ENCODE measurements at regions not wholly inside any gene's neighbourhood (a gene's known extent, or its start where the extent isn't known, plus 50 kb on each side); places are given as distances from the start of the nearest gene placed in this dataset.
"Not testable (repeated sequence)": the region's sequence is repeated elsewhere in the genome, so short reads cannot be mapped to it uniquely, and the experiment has no call there.

DNA sequence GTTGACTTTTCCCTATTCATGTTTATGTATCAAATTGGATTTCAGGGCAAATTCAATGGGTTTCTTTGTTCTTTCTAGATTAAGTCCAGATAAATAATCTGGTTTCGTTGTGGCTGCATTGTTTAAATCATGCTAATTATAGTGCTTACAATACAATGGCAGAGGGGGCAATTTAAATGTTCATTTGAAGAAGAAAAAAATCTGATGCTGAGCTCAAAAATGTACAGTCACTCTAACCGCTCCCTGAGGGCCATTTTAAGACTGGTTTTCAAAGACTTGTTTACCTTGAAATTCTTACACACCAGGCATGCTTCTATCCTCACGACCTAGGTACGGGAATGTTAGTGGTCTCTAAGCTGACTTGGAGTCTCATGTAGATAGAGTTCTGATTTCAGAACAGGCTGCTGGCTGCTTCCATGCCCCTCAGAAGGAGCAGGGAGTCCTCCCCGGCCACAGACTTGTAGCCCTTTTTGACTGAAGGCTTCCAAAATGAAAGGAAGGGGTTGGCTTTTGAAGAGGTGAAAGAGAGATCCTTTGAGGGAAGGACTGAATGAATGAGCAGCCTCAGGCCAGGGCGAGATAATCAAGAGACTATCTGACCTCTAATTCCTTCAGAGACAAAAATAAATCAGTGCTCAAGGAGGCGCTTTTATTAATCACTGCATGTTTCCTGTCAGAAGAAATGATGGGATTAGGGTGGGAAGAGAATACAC lies 86.1 kb upstream of the ZNF217 start:
- no peak for TF ChIP-seq ZNF274 (IDR thresholded peaks at IDR 0.05; ENCODE audit: low read depth, low read length)
- H3K4me3 ChIP-seq (ENCODE audit: low read length): no peak overlapping the region

DNA sequence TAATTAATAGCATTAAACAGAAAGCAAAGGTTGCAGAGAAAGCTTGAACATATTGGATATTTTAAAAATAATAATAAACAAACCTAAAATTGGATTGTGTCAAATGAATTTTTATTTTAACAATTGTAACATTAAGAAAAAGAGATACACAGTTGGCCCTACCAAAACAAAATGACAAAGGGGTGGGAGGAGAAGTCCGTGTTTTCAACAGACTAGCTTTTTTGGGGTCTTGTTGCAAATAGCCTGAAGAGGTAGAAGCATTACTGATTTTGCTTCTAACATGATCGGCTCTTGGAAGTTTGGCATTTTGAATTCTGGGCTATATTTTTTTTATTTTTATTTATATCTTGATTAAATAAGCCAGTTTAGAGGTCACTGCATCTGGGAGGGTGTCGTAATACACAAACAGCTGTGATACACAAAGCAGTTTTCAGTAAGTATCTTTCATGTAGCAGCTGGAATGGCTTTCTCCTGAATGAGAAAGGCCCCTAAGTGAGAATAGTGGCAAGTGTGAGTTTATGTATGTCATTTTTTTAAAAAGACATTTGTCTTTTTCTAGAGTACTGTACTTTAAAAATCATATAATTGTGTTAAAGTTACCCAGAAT lies 85.5 kb upstream of the ZNF217 start:
- no peak for TF ChIP-seq ZNF274 (IDR thresholded peaks at IDR 0.05; ENCODE audit: low read depth, low read length)
- H3K4me3 ChIP-seq (ENCODE audit: low read length): no peak overlapping the region

DNA sequence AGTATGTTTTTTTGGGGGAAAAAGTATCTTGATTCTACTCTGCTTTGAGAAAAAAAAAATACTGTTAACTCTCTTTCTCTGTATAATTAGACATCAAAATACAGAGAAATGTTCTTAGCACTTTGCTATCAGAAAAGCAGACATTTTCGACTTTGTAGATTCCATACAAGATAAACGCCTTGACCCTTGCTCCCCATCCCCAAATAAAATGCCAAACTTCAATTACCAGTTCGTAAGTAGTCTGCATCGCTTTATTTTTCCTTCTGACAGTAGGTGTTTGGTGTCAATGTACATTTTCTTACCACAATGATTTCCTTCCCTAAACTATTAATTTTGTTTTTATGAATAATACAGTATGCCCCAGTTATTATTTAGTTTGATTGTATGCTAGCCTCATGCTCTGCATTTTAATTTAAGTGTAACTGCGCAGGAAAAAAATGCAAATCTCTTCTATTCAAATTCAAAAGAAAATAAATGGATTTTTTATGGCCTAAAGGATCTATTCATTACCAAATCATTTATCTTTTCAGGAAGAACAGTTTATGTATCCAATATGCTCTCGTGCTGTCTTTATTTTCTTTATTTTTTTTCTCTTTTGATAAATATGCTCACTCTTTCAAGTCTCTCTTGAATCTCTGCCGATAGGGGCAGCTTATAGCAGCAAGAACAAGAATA lies 84.8 kb upstream of the ZNF217 start:
- no peak overlapping the region for H3K4me3 ChIP-seq (ENCODE audit: low read length)
- no peak for TF ChIP-seq ZNF274 (IDR thresholded peaks at IDR 0.05; ENCODE audit: low read depth, low read length)

DNA sequence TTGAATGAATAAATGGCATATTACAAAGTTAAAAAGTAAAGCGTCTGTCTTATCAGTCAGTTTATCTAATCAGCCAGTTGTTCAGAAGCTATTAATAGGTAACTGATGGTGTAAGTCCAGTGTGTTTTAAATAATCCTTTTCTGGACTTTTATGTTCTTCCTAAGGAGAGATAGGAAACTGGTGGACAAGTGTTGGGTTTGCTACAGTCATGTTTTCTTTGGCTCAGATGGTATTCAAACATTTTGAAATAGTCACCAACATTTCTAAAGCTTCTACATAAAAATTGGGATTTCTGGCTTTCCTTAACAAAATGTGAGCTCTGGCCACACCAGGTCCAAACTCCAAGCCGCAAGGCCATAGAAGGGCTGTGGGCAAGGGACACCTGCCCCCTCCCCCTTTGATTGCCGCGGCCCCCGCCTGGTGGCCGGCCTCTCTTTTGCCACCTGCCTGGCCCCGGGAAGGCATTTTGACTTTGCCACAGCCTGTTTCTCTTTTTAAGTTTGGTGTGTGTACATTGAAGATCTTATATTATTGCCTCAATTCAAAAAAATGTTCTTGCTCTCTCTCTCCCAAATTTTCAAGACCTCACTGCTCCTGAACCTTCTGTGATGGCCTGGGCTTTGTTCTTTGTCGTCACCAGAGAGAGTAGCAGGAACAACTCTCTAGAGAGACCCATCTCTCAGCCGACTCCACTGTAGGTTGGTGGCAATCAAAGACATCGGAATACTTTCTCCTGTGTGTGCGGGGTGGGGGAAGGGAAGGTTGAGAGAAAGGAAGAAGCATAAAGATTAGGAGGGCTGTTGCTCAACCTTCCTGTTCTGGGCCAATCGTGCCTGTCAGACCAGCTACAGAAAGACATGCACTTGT lies 84.0 kb upstream of the ZNF217 start:
- H3K4me3 ChIP-seq (ENCODE audit: low read length): no peak overlapping the region; the same call in 1 of the 2 replicates
- no peak for TF ChIP-seq ZNF274 (IDR thresholded peaks at IDR 0.05; ENCODE audit: low read depth, low read length)

DNA sequence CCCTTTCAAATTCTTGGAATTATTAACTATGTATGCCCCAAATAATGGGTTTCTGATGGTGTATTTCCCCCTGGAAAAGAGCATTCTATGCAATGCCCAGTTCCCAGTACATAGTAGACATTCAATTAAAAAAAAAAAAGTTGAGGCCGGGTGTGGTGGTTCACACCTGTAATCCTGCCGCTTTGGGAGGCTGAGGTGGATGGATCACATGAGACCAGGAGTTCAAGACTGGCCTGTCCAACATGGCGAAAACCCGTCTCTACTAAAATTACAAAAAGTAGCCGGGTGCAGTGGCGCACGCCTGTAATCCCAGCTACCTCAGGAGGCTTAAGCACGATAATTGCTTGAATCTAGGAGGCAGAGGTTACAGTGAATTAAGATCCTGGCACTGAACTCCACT lies 83.3 kb upstream of the ZNF217 start:
- no peak overlapping the region for H3K4me3 ChIP-seq (ENCODE audit: low read length)
- TF ChIP-seq ZNF274 (IDR thresholded peaks at IDR 0.05; ENCODE audit: low read depth, low read length): no peak

DNA sequence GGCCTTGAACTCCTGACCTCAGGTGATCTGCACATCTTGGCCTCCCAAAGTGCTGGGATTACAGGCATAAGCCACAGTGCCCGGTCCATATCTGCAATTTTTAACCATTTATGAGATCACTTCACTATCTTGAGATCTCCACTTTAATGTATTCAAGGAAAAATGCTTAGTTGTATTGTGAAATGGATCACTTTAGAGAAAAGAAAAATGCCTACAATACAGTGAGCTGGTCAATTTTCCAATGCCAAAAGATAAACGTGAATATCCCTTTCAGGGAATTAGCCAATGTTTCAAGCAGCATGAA lies 82.8 kb upstream of the ZNF217 start:
- no peak overlapping the region for H3K4me3 ChIP-seq (ENCODE audit: low read length)
- TF ChIP-seq ZNF274 (IDR thresholded peaks at IDR 0.05; ENCODE audit: low read depth, low read length): no peak

DNA sequence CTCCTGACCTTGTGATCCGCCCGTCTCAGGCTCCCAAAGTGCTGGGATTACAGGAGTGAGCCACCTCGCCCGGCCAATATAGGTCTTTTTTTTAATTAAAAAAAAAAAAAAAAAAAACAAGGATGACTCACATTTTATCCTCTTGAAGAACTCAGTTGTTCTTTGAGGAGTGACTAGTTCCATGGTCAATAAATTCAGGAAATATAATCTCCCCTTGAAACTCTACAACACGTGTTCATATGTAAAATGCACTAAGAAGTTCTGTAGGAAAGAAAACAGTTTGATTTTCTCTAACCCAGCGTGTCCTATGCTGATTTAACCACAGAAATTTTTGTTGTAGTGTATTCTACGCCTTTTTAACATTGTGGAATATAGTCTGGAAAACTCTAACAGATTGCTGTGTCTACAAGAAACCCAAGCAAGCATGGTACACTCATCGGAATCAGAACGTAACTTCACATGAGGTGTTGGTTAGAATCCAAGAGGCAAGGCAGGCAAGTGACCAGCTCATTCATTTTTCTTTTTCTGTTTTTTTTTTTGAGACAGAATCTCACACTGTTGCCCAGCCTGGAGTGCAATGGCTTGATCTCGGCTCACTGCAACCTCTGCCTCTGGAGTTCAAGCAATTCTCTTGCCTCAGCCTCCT lies 79.0 kb upstream of the ZNF217 start:
- TF ChIP-seq ZNF274 (IDR thresholded peaks at IDR 0.05; ENCODE audit: low read depth, low read length): no peak
- H3K4me3 ChIP-seq (ENCODE audit: low read length): no peak overlapping the region

DNA sequence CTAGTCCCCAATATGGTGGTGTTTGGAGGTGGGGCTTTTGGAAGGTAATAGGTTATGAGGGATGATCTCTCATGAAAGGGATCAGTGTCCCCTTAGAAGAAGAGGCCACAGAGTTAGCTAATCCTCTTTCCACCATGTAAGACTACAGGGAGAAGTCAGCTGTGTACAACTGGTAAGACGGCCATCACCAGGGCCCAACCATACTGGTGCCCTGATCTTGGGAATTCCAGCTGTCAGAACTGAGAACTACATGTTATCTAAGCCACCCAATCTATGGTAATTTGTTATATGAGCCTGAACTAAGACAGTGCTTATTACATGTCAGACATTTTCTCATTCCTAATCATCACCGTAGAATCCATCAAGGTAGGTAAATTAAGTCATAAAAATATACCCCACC lies 77.7 kb upstream of the ZNF217 start:
- no peak for TF ChIP-seq ZNF274 (IDR thresholded peaks at IDR 0.05; ENCODE audit: low read depth, low read length)
- H3K4me3 ChIP-seq (ENCODE audit: low read length): no peak overlapping the region

DNA sequence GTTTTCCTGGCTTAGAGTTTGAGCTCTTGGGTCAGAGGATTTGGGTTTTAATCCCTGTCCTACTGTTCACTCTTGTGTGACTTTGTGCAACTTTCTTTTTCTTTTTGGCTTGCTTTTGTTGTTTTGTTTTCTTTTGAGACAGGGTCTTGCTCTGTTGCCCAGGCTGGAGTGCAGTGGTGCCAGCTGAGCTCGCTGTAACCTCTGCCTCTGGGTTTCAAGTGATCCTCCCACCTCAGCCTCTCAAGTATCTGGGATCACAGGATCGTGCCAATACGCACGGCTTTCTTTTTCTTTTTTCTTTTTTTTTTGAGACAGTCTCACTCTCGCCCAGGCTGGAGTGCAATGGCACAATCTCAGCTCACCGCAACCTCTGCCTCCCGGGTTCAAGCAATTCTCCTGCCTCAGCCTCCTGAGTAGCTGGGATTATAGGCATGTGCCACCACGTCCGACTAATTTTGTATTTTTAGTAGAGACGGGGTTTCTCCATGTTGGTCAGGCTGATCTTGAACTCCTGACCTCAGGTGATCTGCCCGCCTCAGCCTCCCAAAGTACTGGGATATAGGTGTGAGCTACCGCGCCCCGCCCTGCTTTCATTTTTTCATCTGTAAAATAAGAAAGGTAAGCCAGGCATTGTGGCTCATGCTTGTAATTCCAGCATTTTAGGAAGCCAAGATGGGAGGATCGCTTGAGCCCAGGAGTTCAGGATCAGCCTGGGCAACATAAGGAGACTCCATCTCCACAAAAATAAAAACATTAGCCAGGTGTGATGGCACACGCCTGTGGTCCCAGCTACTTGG lies 76.1 kb upstream of the ZNF217 start:
- H3K4me3 ChIP-seq (ENCODE audit: low read length): not testable (repeated sequence)

DNA sequence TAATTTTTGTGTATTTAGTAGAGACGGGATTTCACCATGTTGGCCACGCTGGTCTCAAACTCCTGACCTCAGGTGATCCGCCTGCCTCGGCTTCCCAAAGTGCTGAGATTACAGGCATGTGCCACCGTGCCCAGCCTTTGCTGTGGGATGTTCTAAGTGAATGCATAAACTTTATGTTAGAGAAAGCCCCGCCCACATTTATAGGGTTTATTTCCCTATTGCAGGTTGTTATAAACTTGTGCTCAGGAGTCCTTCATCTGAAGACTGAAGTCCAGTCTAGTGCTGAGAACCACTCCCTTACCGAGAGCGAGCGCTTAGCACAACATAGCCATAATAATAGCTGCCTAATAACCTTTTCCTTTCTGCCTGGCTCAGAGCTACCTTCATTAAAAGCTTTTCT lies 75.4 kb upstream of the ZNF217 start:
- no peak overlapping the region for H3K4me3 ChIP-seq (ENCODE audit: low read length)
- TF ChIP-seq ZNF274 (IDR thresholded peaks at IDR 0.05; ENCODE audit: low read depth, low read length): no peak

DNA sequence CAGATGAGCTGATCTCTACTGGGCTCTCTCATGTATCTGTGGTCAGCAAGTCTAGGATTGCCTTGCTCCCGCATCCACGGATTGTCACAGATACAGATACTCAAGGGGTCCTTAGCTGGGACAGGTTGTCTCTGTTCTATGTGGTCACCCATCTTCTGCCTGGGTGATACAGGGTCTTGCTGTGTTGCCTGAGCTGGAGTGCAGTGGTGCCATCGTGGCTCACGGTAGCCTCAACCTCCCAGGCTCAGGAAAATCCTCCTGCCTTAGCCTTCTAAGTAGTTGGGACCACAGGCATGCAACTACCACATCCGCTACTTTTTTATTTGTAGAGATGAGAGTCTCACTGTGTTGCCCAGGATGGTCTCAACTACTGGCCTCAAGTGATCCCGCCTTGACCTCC lies 72.5 kb upstream of the ZNF217 start:
- TF ChIP-seq ZNF274 (IDR thresholded peaks at IDR 0.05; ENCODE audit: low read depth, low read length): no peak
- no peak overlapping the region for H3K4me3 ChIP-seq (ENCODE audit: low read length)

DNA sequence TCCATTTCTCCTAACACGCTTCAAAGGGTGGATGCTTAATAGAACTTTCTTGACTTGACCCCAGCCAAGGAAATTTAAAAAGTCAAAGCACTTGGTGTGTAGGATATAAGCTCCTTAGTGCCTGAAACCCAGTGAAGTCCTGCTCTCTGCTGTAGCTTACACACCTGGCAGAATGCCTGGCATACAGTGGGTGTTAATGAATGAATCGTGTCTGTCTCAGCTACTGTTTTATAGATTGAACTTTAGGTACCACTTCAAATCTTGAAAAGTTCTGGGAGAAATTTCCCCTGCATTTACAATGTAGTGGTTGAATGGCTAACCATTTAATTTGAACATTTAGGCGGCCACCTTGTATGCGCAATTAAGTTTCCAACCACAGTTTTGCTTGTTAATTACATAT lies 70.5 kb upstream of the ZNF217 start:
- H3K4me3 ChIP-seq (ENCODE audit: low read length): no peak overlapping the region
- no peak for TF ChIP-seq ZNF274 (IDR thresholded peaks at IDR 0.05; ENCODE audit: low read depth, low read length)

DNA sequence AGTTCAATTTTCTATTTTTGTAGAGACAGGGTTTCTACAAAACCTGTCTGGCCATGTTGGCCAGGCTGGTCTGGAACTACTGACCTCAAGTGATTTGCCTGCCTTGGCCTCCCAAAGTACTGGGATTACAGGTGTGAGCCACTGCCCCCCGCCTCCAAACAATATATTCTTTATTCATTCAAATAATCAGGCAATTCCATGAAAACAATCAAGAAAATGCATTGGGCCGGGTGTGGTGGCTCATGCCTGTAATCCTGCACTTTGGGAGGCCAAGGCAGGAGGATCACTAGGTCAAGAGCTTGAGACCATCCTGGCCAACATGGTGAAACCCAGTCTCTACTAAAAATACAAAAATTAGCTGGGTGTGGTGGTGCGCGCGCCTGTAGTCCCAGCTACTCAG lies 69.9 kb upstream of the ZNF217 start:
- H3K4me3 ChIP-seq (ENCODE audit: low read length): not testable (repeated sequence)

DNA sequence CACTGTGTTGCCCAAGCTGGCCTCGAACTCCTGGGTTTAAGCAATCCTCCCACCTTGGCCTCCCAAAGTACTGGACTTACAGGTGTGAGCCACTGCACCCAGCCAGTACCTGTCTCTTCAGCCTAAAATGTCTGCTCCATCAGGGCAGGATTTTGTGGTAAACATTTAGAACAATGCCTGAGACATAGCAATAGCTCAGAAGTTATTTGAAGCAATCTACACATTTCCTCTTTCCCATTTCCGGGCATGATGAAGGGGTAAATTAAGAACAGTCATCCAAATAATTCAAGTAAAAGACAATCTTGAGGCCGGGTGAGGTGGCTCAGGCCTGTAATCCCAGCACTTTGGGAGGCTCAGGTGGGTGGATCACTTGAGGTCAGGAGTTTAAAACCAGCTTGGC lies 69.0 kb upstream of the ZNF217 start:
- H3K4me3 ChIP-seq (ENCODE audit: low read length): no peak overlapping the region
- TF ChIP-seq ZNF274 (IDR thresholded peaks at IDR 0.05; ENCODE audit: low read depth, low read length): no peak
